GM12891 (cell line): ENCODE measurements at regions not wholly inside any gene's neighbourhood (a gene's known extent, or its start where the extent isn't known, plus 50 kb on each side); places are given as distances from the start of the nearest gene placed in this dataset.

Source experiments
- POLR2A ChIP-seq: IDR thresholded peaks from 2 replicates; pipeline ENCODE4 v1.6.1; 2011; ENCODE audit warnings: low read depth, low read length, control low read depth
- POLR2AphosphoS5 ChIP-seq: IDR thresholded peaks from 2 replicates; pipeline ENCODE4 v1.6.1; 2011; ENCODE audit warnings: low read depth, low read length, control low read depth

DNA sequence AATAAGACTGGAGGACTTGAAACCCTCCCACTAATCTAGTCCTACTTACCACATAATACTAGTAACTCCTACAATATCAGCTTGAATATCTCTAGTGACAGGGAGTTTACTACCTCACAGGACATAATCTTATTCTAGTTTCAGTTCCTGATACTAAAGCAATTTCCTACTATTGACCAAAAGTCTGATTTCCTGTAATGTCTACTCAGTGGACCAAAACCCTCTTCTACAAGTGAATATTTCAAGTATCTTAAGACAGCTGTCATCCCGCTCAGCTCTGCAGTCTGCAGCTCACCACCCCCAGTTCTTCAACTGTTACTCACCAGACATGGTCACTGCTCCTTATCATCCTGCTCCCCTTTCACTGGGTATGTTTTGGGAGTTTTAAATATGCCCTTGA, 70.8 kb upstream of the TMCC3 start:
- TF ChIP-seq POLR2A (no peak), POLR2AphosphoS5 (0 out of 2 replicates have a peak, but pooled peaks have one; percentile 27)
